ENCODE measurements at regions not wholly inside any gene's neighbourhood (a gene's known extent, or its start where the extent isn't known, plus 50 kb on each side); places are given as distances from the start of the nearest gene placed in this dataset.
A peak's percentile ranks its signal among the peaks of the same experiment; 100 is the strongest.
"Not testable (repeated sequence)": the region's sequence is repeated elsewhere in the genome, so short reads cannot be mapped to it uniquely, and the experiment has no call there.

DNA sequence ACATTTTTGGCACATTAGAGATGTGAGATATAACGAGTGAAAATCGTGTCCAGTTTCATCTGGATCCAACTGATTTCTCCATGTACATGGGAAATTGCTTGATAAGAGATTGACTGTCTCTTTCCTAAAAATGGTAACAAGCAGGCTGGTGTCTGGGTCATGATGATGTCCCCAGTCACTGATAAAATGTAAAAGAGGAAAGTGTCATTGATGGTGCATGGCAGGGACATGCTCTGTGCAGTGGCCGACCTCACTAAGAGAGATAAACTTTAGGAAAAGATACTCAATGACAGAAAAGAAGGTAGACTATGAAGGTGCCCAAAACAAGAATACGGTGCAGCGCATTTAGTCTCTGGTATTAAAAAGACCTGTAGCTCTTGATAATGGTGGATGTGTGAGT is 1517.5 kb downstream of the RPIA start:
- FAIRE-seq (no peak), DNase-seq (ENCODE audit: insufficient read length, low spot score) (no peak)
- no peak for TF ChIP-seq POLR2AphosphoS5 (IDR thresholded peaks at IDR 0.05; ENCODE audit: low read depth, low read length)
- TF ChIP-seq TAF1 (IDR thresholded peaks at IDR 0.05; ENCODE audit: low read depth, low read length): no peak
- TF ChIP-seq PAX5 (IDR thresholded peaks at IDR 0.05; ENCODE audit: insufficient read depth, low read length, severe bottlenecking): no peak
- no peak for TF ChIP-seq POU2F2 (IDR thresholded peaks at IDR 0.05; ENCODE audit: low read depth, low read length)
- TF ChIP-seq SPI1 (IDR thresholded peaks at IDR 0.05; ENCODE audit: low read depth, low read length): no peak
- no peak for TF ChIP-seq POLR2A (IDR thresholded peaks at IDR 0.05; ENCODE audit: low read depth, low read length)

DNA sequence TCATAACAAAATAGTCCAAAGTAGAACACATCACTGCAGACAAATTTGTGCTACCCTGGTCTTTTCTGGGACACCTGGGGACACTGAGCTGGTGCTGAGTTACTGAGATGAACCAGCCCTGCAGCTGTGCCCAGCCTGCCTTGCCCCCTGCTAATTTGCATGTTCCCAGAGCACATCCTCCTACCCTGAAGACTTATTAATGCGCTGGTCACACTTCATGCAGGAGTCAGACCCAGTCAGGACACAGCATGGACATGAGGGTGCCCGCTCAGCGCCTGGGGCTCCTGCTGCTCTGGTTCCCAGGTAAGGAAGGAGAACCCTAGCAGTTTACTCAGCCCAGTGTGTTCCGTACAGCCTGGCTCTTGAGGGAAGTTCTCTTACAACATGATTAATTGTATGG is 1518.3 kb downstream of the RPIA start:
- DNase-seq (ENCODE audit: insufficient read length, low spot score): no peak
- FAIRE-seq: no peak
- TF ChIP-seq POLR2A (IDR thresholded peaks at IDR 0.05; ENCODE audit: low read depth, low read length) (no peak), SPI1 (IDR thresholded peaks at IDR 0.05; ENCODE audit: low read depth, low read length) (no peak), TAF1 (IDR thresholded peaks at IDR 0.05; ENCODE audit: low read depth, low read length) (no peak), PAX5 (IDR thresholded peaks at IDR 0.05; ENCODE audit: insufficient read depth, low read length, severe bottlenecking) (no peak), POU2F2 (IDR thresholded peaks at IDR 0.05; ENCODE audit: low read depth, low read length) (no peak), POLR2AphosphoS5 (IDR thresholded peaks at IDR 0.05; ENCODE audit: low read depth, low read length) (no peak)

DNA sequence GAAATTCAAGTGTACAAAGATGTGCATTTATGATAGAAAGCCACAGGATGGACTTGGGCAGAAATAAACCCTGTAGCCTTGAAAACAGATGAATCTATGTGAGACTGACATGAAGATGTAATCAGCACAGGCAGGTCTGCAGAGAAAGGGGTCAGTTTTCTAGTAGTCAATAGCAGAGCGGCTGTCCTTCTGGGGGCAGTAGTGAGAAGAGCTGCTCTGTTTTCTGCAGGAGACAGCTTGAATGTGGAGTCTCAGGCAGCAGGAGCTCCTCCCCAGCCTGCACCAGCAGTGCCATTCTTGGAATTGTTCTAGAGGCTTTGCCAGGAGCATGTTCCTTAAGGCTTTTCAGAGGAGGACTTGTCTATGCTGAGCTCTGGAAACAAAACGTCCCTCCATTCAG is 1524.4 kb downstream of the RPIA start:
- not testable (repeated sequence) for FAIRE-seq; DNase-seq (ENCODE audit: insufficient read length, low spot score)

DNA sequence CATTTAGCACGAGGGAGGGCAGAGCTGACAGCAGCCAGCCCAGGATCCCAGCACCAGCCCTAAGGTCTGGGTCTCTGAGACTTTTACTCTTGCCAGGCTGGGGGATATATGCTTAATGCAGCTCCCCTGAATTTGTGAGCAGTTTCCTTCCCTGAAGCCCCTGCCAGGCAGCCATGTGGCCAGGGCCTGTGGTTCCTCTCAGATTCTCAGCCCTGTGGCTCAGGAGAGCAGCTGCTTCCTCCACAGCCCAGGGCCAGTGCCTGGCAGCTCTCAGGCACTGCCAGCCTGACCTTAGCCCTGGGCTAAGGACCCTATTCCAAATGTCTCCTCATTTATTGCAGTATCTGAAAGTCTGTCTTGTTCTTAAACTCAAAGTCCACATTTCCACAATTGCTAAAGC is 1525.3 kb downstream of the RPIA start:
- FAIRE-seq: peak; percentile 38
- not testable (repeated sequence) for DNase-seq (ENCODE audit: insufficient read length, low spot score)

DNA sequence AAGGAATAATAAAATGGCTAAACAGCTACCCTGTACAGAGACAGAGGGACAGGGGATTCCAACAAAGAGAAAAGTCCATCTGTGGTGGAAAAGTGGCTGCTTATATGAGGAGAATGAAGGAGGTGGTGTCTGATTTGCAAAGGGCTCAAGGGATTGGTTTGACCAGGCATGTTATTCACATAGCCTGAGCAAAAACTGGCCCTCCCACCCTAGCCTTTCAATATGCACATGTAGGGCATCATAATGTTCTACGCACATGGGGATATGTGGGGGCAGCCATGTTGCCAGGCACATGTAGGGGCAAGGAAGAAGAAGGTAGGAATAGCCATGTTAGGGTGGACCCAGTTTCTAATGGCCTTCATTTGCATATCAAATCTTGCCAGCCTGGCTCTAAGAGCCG is 1527.1 kb downstream of the RPIA start:
- not testable (repeated sequence) for FAIRE-seq; DNase-seq (ENCODE audit: insufficient read length, low spot score)

DNA sequence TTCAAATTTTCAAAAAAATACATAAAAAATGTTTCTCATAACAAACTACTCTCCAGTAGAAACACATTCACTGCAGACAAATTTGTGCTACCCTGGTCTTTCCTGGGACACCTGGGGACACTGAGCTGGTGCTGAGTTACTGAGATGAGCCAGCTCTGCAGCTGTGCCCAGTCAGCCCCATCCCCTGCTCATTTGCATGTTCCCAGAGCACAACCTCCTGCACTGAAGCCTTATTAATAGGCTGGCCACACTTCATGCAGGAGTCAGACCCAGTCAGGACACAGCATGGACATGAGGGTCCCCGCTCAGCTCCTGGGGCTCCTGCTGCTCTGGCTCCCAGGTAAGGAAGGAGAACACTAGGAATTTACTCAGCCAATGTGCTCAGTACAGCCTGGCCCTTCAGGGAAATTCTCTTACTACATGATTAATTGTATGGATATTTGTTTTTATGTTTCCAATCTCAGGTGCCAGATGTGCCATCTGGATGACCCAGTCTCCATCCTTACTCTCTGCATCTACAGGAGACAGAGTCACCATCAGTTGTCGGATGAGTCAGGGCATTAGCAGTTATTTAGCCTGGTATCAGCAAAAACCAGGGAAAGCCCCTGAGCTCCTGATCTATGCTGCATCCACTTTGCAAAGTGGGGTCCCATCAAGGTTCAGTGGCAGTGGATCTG is 1529.3 kb downstream of the RPIA start:
- not testable (repeated sequence) for FAIRE-seq; DNase-seq (ENCODE audit: insufficient read length, low spot score)
- peak; percentile 75; the same call in 1 of the 2 replicates for TF ChIP-seq POU2F2 (IDR thresholded peaks at IDR 0.05; ENCODE audit: low read depth, low read length)

- no peak for DNase-seq (ENCODE audit: insufficient read length, low spot score)
- TF ChIP-seq TAF1 (IDR thresholded peaks at IDR 0.05; ENCODE audit: low read depth, low read length) (no peak), PAX5 (IDR thresholded peaks at IDR 0.05; ENCODE audit: insufficient read depth, low read length, severe bottlenecking) (no peak), SPI1 (IDR thresholded peaks at IDR 0.05; ENCODE audit: low read depth, low read length) (no peak), POLR2AphosphoS5 (IDR thresholded peaks at IDR 0.05; ENCODE audit: low read depth, low read length) (no peak), POU2F2 (IDR thresholded peaks at IDR 0.05; ENCODE audit: low read depth, low read length) (no peak), POLR2A (IDR thresholded peaks at IDR 0.05; ENCODE audit: low read depth, low read length) (no peak)
- no peak for FAIRE-seq
These were observed 1529.8 kb downstream of the RPIA start for GRCh38 chr2:90221300-90221651.

DNA sequence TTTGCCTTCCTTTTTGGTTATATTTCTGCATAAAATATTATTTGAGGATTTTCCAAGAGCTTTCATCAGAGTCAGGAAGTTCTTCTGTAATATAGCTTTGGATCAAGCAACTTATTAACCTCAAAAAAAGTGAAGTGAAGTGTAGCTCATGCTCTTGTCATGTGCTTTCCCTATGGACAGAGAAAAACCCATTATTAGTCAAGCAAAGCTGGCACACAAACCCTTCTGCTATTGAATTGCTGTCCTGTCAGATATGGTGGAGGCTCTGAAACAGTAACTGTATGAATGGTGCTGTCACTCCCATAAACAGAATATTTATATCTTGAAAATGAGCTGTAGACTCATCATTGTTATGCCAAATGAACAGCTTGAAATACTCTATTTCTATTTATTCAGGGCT is 1533.3 kb downstream of the RPIA start:
- not testable (repeated sequence) for FAIRE-seq

DNA sequence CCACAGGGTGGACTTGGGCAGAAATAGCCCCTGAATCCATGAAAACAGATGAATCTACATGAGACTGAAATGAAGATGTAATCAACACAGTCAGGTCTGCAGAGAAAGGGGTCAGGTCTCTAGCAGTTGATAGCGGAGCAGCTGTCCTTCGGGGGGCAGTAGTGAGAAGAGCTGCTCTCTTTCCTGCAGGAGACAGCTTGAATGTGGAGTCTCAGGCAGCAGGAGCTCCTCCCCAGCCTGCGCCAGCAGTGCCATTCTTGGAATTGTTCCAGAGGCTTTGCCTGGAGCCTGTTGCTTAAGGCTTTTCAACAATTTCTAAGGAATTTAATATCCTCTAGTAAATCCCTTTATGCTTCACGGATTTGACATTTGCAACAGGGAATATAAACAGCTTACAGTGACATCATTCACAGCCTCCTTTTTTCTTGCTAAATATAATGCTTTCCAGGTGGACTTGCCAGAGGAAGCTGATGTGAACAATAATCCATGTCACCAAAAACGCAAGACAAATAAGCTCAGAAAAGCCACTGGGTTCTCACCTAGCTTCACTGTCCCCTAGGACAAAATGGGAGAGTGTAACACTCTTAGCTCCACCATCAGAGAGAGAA is 1535.1 kb downstream of the RPIA start:
- FAIRE-seq; DNase-seq (ENCODE audit: insufficient read length, low spot score): not testable (repeated sequence)

More for the DNA sequence above, 1533.3 kb downstream of the RPIA start:
- not testable (repeated sequence) for DNase-seq (ENCODE audit: insufficient read length, low spot score)

DNA sequence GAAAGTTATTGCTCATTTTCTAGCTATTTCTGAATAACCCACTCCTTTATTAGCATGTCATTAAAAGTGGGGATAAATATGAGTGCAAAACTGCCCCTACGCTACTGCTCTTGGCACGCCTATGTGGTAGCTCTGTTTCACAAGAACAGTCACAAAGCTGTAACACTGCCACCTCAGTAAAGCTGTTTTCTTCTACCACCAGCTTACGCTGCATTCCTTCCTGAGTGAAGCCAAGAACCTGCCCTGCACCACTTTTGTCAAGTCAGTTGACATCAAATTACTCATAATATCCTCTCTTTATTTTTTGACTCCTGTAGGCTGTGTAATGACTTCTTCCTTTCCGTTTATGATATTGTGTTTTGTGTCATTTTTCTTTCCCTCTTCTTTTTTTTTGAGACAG is 1539.7 kb downstream of the RPIA start:
- FAIRE-seq; DNase-seq (ENCODE audit: insufficient read length, low spot score): not testable (repeated sequence)

DNA sequence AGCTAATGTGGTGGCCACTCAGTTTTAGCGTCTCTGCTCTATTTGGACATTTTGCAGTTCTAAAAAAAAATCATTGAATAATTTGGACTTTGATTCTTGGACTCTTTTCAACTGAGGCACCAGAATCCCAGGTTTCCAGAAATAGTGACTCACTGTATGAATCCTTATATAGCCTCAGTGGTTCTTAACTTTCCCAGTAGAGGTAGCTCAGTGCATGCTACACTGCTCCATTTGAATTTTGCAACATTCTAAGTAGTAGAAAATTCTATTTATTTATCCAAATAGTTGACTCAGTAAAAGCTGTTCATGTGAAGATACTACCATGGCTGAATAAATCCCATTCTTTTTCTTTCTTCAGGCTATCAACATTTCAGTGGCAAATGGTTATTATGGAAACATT is 1544.0 kb downstream of the RPIA start:
- DNase-seq (ENCODE audit: insufficient read length, low spot score); FAIRE-seq: not testable (repeated sequence)

GRCh38 chr2:90237923-90238361 is 1546.5 kb downstream of the RPIA start:
- not testable (repeated sequence) for FAIRE-seq
- peak; percentile 2 for DNase-seq (ENCODE audit: insufficient read length, low spot score)

- not testable (repeated sequence) for FAIRE-seq
These were observed 1547.2 kb downstream of the RPIA start for GRCh38 chr2:90238505-90239230.

DNA sequence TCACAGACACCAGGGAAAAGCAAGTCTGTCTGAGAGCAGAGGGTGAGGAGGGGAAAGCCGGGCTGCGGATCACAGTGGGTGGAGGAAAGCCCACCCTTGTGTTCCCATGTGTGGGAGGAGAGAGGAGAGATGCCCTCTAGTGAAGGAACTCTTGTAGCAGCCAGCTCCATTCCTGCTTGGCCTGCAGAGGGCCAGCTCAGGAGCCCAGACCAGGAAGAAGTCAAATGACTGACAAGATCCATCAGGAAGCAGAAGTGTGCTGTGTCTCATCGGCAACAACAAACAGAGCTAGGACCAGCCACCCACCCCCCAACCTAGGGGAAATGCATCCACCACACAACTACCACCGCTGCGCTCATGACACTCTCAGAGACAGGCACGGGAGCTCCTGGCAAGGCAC is 1548.3 kb downstream of the RPIA start:
- not testable (repeated sequence) for DNase-seq (ENCODE audit: insufficient read length, low spot score); FAIRE-seq

More at GRCh38 chr2:90238505-90239230, 1547.2 kb downstream of the RPIA start:
- DNase-seq (ENCODE audit: insufficient read length, low spot score): not testable (repeated sequence)

GRCh38 chr2:90244902-90245765 is 1553.7 kb downstream of the RPIA start:
- not testable (repeated sequence) for FAIRE-seq; DNase-seq (ENCODE audit: insufficient read length, low spot score)

GRCh38 chr2:90248400-90248799 is 1556.9 kb downstream of the RPIA start:
- not testable (repeated sequence) for FAIRE-seq; DNase-seq (ENCODE audit: insufficient read length, low spot score)
